ENCODE measurements at regions not wholly inside any gene's neighbourhood (a gene's known extent, or its start where the extent isn't known, plus 50 kb on each side); places are given as distances from the start of the nearest gene placed in this dataset.
A peak's percentile ranks its signal among the peaks of the same experiment; 100 is the strongest.

GRCh38 chr4:128630871-128631270, 178.6 kb upstream of the JADE1 start:
- no peaks in the 10 kb centered on the region for H3K27me3 ChIP-seq (ENCODE audit: control insufficient read depth, insufficient read depth, low read length)
- H2BK15ac ChIP-seq (ENCODE audit: low read depth, low read length): no peak overlapping the region
- WGBS, 2 experiments (ENCODE audit: extremely low coverage in 2 of 2, insufficient read length in 1 of 2): no CpG with 5 or more reads among the region's 5 CpGs
- H2AK5ac ChIP-seq (ENCODE audit: low read depth, low read length): no peak overlapping the region
- H4K20me1 ChIP-seq (ENCODE audit: insufficient read depth, low read length): no peaks in the 10 kb centered on the region
- H3K14ac ChIP-seq (replicated peaks; ENCODE audit: low read depth, low read length): no peak overlapping the region
- no peak overlapping the region for H4K5ac ChIP-seq (ENCODE audit: low read depth, low read length)
- ChIA-PET POLR2A (ENCODE audit: unreplicated experiment) (no interaction called here), CTCF (interaction anchor here (0.6 kb wide), 1 partner anchor 68 kb away, joined by 3 read pairs; no protein-coding TSS in a partner anchor)
- no peak overlapping the region for H2AFZ ChIP-seq (replicated peaks; ENCODE audit: low read length, poor library complexity)
- TF ChIP-seq MAFK (IDR thresholded peaks at IDR 0.05; ENCODE audit: low read depth, low read length) (no peak), USF2 (IDR thresholded peaks at IDR 0.05; ENCODE audit: low read depth, low read length) (no peak), SMC3 (IDR thresholded peaks at IDR 0.05; ENCODE audit: low read depth, low read length) (no peak), RFX5 (IDR thresholded peaks at IDR 0.05; ENCODE audit: low read depth, low read length) (no peak)
- H3K4me3 ChIP-seq (ENCODE audit: insufficient read depth, low read depth, low read length): no peak overlapping the region
- H3K36me3 ChIP-seq (ENCODE audit: control insufficient read depth, insufficient read depth, low read length): no peaks in the 10 kb centered on the region
- no peak overlapping the region for H2BK20ac ChIP-seq (ENCODE audit: low read depth, low read length)
- BruUV-seq (replicated peaks): no TSS peak
- H3K9me3 ChIP-seq (ENCODE audit: control insufficient read depth, insufficient read depth, low read length): no peaks in the 10 kb centered on the region
- in situ Hi-C loops (cut with MboI; ENCODE audit: low sequenced_read_pairs): no loop called here
- H3K79me1 ChIP-seq (ENCODE audit: low read depth in 1 of 2, low read length in 2 of 2): no peaks in the 10 kb centered on the region
- no peak overlapping the region for H2BK120ac ChIP-seq (ENCODE audit: low read depth, low read length)
- H3K4me2 ChIP-seq (ENCODE audit: low read depth, low read length): no peak overlapping the region
- H3K4ac ChIP-seq (ENCODE audit: low read depth, low read length): no peak overlapping the region
- H3K56ac ChIP-seq (ENCODE audit: extremely low read depth, insufficient read depth, low read length): no peak overlapping the region
- no peak overlapping the region for H4K91ac ChIP-seq (ENCODE audit: insufficient read depth, low read depth, low read length)
- dilution Hi-C loops (cut with HindIII; ENCODE audit: low sequenced_read_pairs, unreplicated experiment): no loop called here
- H4K8ac ChIP-seq (ENCODE audit: low read depth in 2 of 2, low read length in 2 of 2): no peak overlapping the region
- no peaks in the 10 kb centered on the region; the same call in 1 of the 2 replicates for H3K4me1 ChIP-seq (ENCODE audit: control insufficient read depth, insufficient read depth, low read length)
- no peaks in the 10 kb centered on the region for H3K9me1 ChIP-seq (ENCODE audit: insufficient read depth, low read length)
- DNase-seq: peak; percentile 35
- no peak overlapping the region for H2BK5ac ChIP-seq (ENCODE audit: low read depth, low read length, poor library complexity, severe bottlenecking)
- no peak overlapping the region for H3K18ac ChIP-seq (ENCODE audit: low read depth, low read length)
- intact Hi-C loops (cut with micrococcal nuclease): no loop called here
- H3K9ac ChIP-seq (ENCODE audit: low read depth, low read length): no peak overlapping the region
- ATAC-seq (ENCODE audit: low read depth): no peak
- H2AK9ac ChIP-seq (replicated peaks; ENCODE audit: low read depth, low read length, poor library complexity): no peak overlapping the region
- H3K27ac ChIP-seq (ENCODE audit: insufficient read depth, low read length): no peak overlapping the region
- H3K23ac ChIP-seq (ENCODE audit: low read depth, low read length): no peak overlapping the region

All from IMR-90 (cell line).